H9 (cell line): ENCODE measurements at regions not wholly inside any gene's neighbourhood (a gene's known extent, or its start where the extent isn't known, plus 50 kb on each side); places are given as distances from the start of the nearest gene placed in this dataset.

Source experiments
- DNase-seq: peaks from one replicate; pipeline ENCODE4 v3.0.0-alpha.2; 2017
- H2AFZ ChIP-seq: one replicate; pipeline ENCODE4 v1.6.1; 2013; ENCODE audit warnings: mild to moderate bottlenecking, low read length, control low read depth, moderate library complexity
- H2AK5ac ChIP-seq: 2 replicates; pipeline ENCODE4 v1.6.1; 2013; ENCODE audit warnings: low read length, control low read depth, mixed read lengths; ENCODE audit not compliant: insufficient read length
- H2BK120ac ChIP-seq: one replicate; pipeline ENCODE4 v1.6.1; 2013; ENCODE audit warnings: low read depth, mild to moderate bottlenecking, low read length, control low read depth, inconsistent platforms; ENCODE audit not compliant: poor library complexity, severe bottlenecking
- H2BK12ac ChIP-seq: 2 replicates; pipeline ENCODE4 v1.6.1; 2013; ENCODE audit warnings: low read length, control low read depth, mixed read lengths, low read depth; ENCODE audit not compliant: insufficient read length
- H2BK15ac ChIP-seq: 2 replicates; pipeline ENCODE4 v1.6.1; 2013; ENCODE audit warnings: low read depth, low read length, control low read depth
- H2BK20ac ChIP-seq: one replicate; pipeline ENCODE4 v1.6.1; 2013; ENCODE audit warnings: low read depth, mild to moderate bottlenecking, low read length, control low read depth, inconsistent platforms; ENCODE audit not compliant: poor library complexity, severe bottlenecking
- H2BK5ac ChIP-seq: 2 replicates; pipeline ENCODE4 v1.6.1; 2013; ENCODE audit warnings: low read length, control low read depth, mixed read lengths; ENCODE audit not compliant: insufficient read length
- H3K14ac ChIP-seq: 2 replicates; pipeline ENCODE4 v1.6.1; 2013; ENCODE audit warnings: low read length, control low read depth; ENCODE audit not compliant: insufficient read depth
- H3K18ac ChIP-seq: 2 replicates; pipeline ENCODE4 v1.6.1; 2013; ENCODE audit warnings: low read depth, mild to moderate bottlenecking, mixed read lengths, low read length, control low read depth; ENCODE audit not compliant: insufficient read length
- H3K23ac ChIP-seq: 2 replicates; pipeline ENCODE4 v1.6.1; 2013; ENCODE audit warnings: low read length, control low read depth, mixed read lengths, low read depth; ENCODE audit not compliant: insufficient read length
- H3K23me2 ChIP-seq: 2 replicates; pipeline ENCODE4 v1.6.1; 2013; ENCODE audit warnings: low read depth, mild to moderate bottlenecking, mixed read lengths, low read length, control low read depth; ENCODE audit not compliant: insufficient read length, poor library complexity, severe bottlenecking
- H3K27ac ChIP-seq: 2 replicates; pipeline ENCODE4 v1.5.1; 2013; ENCODE audit warnings: low read length, control low read depth, mixed read lengths, low read depth; ENCODE audit not compliant: insufficient read length
- H3K27me3 ChIP-seq: 2 replicates; pipeline ENCODE4 v1.6.1; 2013; ENCODE audit warnings: low read length, control low read depth, inconsistent platforms; ENCODE audit not compliant: insufficient read depth
- H3K4ac ChIP-seq: 2 replicates; pipeline ENCODE4 v1.6.1; 2013; ENCODE audit warnings: low read depth, mild to moderate bottlenecking, control low read depth, inconsistent platforms, low read length, moderate library complexity
- H3K4me1 ChIP-seq: 2 replicates; pipeline ENCODE4 v1.6.1; 2013; ENCODE audit warnings: low read length, control low read depth, inconsistent platforms; ENCODE audit not compliant: insufficient read depth
- H3K4me2 ChIP-seq: 2 replicates; pipeline ENCODE4 v1.6.1; 2013; ENCODE audit warnings: low read length, control low read depth, mixed read lengths; ENCODE audit not compliant: insufficient read length, insufficient read depth
- H3K56ac ChIP-seq: 2 replicates; pipeline ENCODE4 v1.6.1; 2013; ENCODE audit warnings: low read depth, mild to moderate bottlenecking, mixed read lengths, low read length, control low read depth; ENCODE audit not compliant: insufficient read length
- H3K79me1 ChIP-seq: 2 replicates; pipeline ENCODE4 v1.6.1; 2013; ENCODE audit warnings: low read depth, mild to moderate bottlenecking, moderate library complexity, low read length, control low read depth, inconsistent platforms; ENCODE audit not compliant: insufficient read depth, poor library complexity, severe bottlenecking
- H3K79me2 ChIP-seq: 2 replicates; pipeline ENCODE4 v1.6.1; 2013; ENCODE audit warnings: low read length, control low read depth, inconsistent platforms; ENCODE audit not compliant: insufficient read depth
- H3K9ac ChIP-seq: 2 replicates; pipeline ENCODE4 v1.6.1; 2013; ENCODE audit warnings: low read length, control low read depth, mixed read lengths; ENCODE audit not compliant: insufficient read length; ENCODE audit errors: extremely low read depth
- H3K9me3 ChIP-seq: one replicate; pipeline ENCODE4 v1.6.1; 2013; ENCODE audit warnings: low read depth, low read length, inconsistent platforms; ENCODE audit not compliant: control insufficient read depth
- H3T11ph ChIP-seq: one replicate; pipeline ENCODE4 v1.6.1; 2013; ENCODE audit warnings: mild to moderate bottlenecking, low read length, control low read depth, inconsistent platforms
- H4K20me1 ChIP-seq: one replicate; pipeline ENCODE4 v1.6.1; 2013; ENCODE audit not compliant: control insufficient read depth, insufficient read length, insufficient read depth
- H4K5ac ChIP-seq: 2 replicates; pipeline ENCODE4 v1.6.1; 2013; ENCODE audit warnings: low read depth, mild to moderate bottlenecking, mixed read lengths, low read length, control low read depth; ENCODE audit not compliant: insufficient read length
- H4K8ac ChIP-seq: replicated peaks from 2 replicates; pipeline ENCODE4 v1.6.1; 2013; ENCODE audit warnings: low read length, control low read depth, mixed read lengths, low read depth; ENCODE audit not compliant: insufficient read length
- H4K91ac ChIP-seq: 2 replicates; pipeline ENCODE4 v1.6.1; 2013; ENCODE audit warnings: low read depth, mild to moderate bottlenecking, moderate library complexity, mixed read lengths, low read length, control low read depth; ENCODE audit not compliant: insufficient read length
- H3K27ac Mint-ChIP-seq, 3 experiments: 2 replicates in 2 of 3; 3 replicates in 1 of 3; pipeline ENCODE4 v1.8.0; 2020 to 2021; ENCODE audit warnings: mixed read lengths in 3 of 3, mild to moderate bottlenecking in 1 of 3, moderate library complexity in 1 of 3
- H3K27me3 Mint-ChIP-seq: 2 replicates; pipeline ENCODE4 v1.8.0; 2021; ENCODE audit warnings: low read depth, mild to moderate bottlenecking, moderate library complexity, mixed read lengths
- H3K36me3 Mint-ChIP-seq, 3 experiments: 2 replicates in 2 of 3; 3 replicates in 1 of 3; pipeline ENCODE4 v1.8.0; 2020 to 2021; ENCODE audit warnings: low read depth in 3 of 3, mixed read lengths in 3 of 3; ENCODE audit not compliant: insufficient read depth in 1 of 3
- H3K4me1 Mint-ChIP-seq, 2 experiments: 2 replicates each; pipeline ENCODE4 v1.8.0; 2020; ENCODE audit warnings: mixed read lengths in 2 of 2
- H3K4me3 Mint-ChIP-seq, 2 experiments: 2 replicates in 1 of 2; 3 replicates in 1 of 2; pipeline ENCODE4 v1.8.0; 2020 to 2021; ENCODE audit warnings: mild to moderate bottlenecking in 2 of 2, mixed read lengths in 2 of 2, moderate library complexity in 1 of 2
- H3K9me3 Mint-ChIP-seq, 2 experiments: 2 replicates in 1 of 2; 3 replicates in 1 of 2; pipeline ENCODE4 v1.8.0; 2020; ENCODE audit warnings: mild to moderate bottlenecking in 2 of 2, mixed read lengths in 2 of 2, moderate library complexity in 1 of 2
- CTCF ChIP-seq: fragments of 200-600 bp; sonication (generic); conservative IDR thresholded peaks from 3 replicates; pipeline ENCODE4 v1.8.0; 2021; ENCODE audit warnings: antibody characterized with exemption, mild to moderate bottlenecking
- WGBS: extraction: QIAGEN DNeasy Blood & Tissue Kit; methylation state at CpG from one replicate; pipeline ENCODE4 v1.1.7; 2013; ENCODE audit warnings: missing lambda C conversion rate, low lambda C conversion rate, mixed read lengths; ENCODE audit not compliant: insufficient read length; ENCODE audit errors: extremely low coverage; 5-methylcytosine and 5-hydroxymethylcytosine counted together

- no CpG with 5 or more reads among the region's 6 CpGs for WGBS
- Histone ChIP-seq H2BK120ac (no peak overlapping the region), H3K23ac (no peak overlapping the region), H2AK5ac (no peak overlapping the region), H2BK5ac (no peak overlapping the region), H3K9me3 (no peaks in the 10 kb centered on the region), H3K14ac (no peak overlapping the region), H4K20me1 (no peaks in the 10 kb centered on the region), H3K27me3 (no peaks in the 10 kb centered on the region), H3K79me2 (no peaks in the 10 kb centered on the region), H3K9ac (no peak overlapping the region), H4K5ac (no peak overlapping the region), H3K4me1 (no peaks in the 10 kb centered on the region; the same call in none of the 2 replicates), H3K4ac (no peak overlapping the region), H2BK12ac (no peak overlapping the region), H3K56ac (no peak overlapping the region), H4K8ac (no peak overlapping the region), H2BK15ac (no peak overlapping the region), H3K23me2 (no peaks in the 10 kb centered on the region), H2AFZ (no peak overlapping the region), H3K18ac (no peak overlapping the region), H2BK20ac (no peak overlapping the region), H3K27ac (no peak overlapping the region), H3T11ph (no peak overlapping the region), H3K4me2 (no peak overlapping the region), H4K91ac (no peak overlapping the region), H3K79me1 (no peaks in the 10 kb centered on the region)
- Mint-ChIP-seq H3K9me3 (peaks cover 3% of the 10 kb centered on the region in 2 experiments; a peak in 2 of 5 replicates), H3K4me1 (peaks cover 9 to 10% of the 10 kb centered on the region in 2 experiments), H3K4me3 (no peak overlapping the region), H3K27ac (0 out of 7 replicates have a peak overlapping the region, but pooled peaks of 1 of the 3 experiments have one; percentile 11), H3K27me3 (no peaks in the 10 kb centered on the region; the same call in 1 of the 2 replicates), H3K36me3 (no peaks in the 10 kb centered on the region; a peak in 3 of 7 replicates)
- no peak for TF ChIP-seq CTCF
- DNase-seq: no peak
Observed at GRCh38 chr13:39930544-39931444, 275.3 kb downstream of the COG6 start.
